Stimulated activated CD4-positive, alpha-beta T cell treated with anti-CD3 and anti-CD28 coated beads, Interleukin-12 subunit alpha, Interleukin-12 subunit beta, amount 100 ng/mL, for 48 hours (primary cell): ENCODE measurements at regions not wholly inside any gene's neighbourhood (a gene's known extent, or its start where the extent isn't known, plus 50 kb on each side); places are given as distances from the start of the nearest gene placed in this dataset.

Source experiments
- DNase-seq, 3 donors: peaks; one replicate each; pipeline ENCODE4 v3.0.0-alpha.2; 2020; ENCODE audit warnings: low read depth in 2 of 3, low spot score in 1 of 3

DNA sequence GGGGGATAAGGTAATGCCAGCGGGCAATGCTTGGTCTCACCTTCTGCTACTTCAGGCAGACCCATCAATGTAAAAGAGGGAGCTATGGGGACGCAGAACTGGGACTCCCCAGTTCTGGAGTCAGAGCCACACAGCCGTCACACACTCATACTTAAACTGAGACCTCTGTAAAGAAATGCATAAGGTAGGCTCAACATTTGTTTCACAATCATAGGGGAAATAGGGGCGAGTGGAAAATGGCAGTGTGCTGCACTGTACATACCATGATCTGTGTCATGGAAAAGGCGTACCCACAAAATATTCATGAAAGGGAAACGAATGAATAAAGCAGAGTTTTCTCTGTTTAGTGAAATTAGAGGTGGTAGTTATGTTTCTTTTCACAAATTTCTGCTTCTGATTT lies 318.0 kb upstream of the NPVF start:
- DNase-seq, result no peak

DNA sequence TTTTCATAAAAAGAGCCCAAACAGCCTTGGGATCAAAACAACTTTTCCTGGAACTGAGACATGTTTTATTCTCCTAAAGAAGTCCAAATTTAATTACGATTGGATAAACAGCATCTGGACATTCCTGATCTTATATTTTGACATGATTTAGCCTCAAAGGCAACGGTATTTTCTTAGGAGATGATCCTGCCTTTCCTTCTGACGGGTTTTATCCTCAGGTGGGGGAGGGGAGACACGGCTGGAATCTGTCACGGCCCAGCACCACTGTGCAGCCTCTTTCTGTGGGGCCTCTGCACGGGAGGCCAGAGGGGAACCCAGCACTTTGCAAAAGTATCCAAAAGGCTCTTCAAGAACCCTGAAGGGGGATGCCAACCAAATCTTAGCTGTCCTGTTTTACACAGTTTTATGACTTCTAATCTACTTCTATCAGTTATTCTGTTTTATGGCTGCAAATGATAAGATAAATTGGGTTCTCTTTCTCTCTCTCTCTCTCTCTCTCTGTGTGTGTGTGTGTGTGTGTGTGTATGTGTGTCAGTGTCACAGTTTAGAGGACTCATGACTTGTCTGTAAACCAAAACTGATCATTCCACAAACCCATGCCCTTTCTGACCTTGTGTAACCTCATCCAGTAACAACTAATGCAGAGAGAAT lies 321.1 kb upstream of the NPVF start:
- DNase-seq, result no peak

DNA sequence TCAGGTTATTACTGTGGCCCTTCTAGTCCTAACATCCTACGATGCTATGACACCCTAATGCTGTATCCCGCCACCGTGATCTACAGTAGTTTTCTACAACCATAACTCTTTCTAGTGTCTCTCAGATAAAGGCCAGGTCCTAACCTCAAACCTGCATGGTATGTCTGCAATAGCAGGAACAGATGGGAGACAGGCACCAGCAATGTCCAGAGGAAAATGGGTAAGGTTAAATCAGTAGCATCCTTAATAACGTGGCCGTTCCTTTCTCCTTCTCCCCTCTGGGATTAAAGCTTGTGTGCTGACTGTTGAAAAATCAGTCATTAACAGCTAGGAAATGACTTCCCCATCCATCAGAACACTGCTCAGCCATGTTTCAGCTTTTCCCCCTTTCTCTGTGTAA lies 321.9 kb upstream of the NPVF start:
- no peak for DNase-seq

DNA sequence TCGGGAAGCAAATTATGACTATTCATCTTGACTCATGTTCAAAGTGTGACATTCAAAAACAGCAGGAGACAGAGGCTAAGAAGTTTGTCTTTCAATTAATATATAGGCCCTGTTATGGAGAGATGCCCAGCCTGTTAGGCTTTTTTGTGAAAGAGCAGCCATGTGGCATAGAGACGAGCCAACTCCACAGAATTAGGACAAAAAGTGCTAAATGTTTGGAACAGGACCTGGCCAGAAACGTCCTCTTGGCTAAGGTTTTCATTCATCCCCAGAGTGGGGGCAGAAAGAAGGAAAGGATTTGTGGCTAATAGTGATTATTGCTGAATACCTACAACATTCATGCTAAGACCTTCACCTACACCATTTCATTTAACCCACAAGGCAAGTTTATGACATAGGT lies 324.7 kb upstream of the NPVF start:
- no peak for DNase-seq

DNA sequence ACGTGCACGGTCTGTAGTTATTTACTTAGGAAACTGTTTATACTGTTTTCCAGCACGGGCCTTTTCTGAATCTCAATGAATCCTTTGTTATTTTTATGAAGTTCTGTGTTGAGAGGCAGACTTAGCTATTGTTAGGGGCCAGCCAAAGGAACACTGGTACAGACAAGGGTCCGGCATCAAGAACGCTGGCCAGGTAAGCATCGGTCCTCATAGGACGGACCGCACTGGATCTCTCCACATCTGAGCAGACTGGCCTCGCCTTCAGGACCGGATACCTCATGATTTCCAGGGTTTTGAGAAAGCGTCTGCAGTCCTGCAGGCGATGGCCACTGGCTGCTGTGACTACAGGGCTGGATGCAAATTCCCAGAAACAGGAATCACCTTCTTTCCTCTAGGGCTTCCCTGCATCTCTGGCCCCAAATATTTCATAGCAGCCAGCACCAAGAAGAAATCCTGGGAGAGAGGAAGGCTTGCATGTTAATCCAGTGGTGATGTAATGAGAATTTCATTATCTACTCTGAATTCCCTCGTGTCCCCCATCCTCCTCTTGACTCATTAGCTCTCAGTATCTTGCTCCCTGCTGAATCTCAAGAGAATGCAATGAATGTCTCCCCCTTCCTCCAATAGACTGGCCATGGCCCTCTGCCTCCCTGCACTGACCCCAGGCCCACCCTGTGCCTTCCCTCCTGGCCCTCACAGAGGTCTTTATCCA lies 325.4 kb upstream of the NPVF start:
- DNase-seq, result no peak

DNA sequence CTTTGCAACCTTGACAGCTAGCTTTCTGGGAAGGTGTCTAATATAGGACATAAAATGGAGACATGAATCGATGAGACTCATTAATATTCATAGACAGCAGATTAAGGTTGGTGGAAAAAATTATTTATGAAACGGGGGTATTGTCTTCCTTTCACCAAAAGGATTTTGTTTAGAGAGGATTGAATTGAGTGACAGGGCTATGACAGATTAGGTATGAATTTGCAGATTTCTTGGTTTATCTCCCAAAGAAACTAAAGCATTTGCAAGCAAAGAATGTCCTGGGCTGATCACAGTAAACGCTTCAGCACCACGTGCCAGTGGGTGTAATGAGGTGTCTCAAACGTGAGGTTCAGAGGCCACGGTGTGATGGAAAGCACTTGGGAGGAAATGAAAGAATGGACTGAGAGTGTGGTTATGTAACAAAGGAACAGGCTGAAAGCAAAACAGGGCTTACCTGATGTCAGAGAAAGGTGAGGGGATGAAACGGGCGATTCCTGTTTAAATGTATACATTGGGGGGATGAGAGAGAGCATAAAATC lies 329.2 kb upstream of the NPVF start:
- DNase-seq, result no peak

DNA sequence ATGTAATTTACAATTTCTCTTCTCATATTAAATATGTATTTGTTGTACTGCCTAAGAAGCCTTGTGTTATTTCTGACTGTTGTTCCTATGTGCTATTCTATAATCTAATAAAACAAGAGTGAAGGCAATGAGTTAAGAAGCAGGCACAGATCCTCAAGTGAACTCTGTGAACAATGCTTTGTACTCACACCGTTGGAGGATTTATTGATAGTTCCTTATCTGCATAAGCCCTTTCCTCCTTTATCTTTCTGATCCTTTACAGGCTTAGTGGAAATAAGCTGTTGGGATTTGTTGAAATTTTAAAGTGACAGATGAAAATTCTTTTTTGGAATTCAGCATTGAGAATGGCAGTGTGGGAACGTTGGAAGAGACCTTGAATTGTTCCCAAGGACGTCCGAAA lies 329.6 kb upstream of the NPVF start:
- DNase-seq, result no peak

DNA sequence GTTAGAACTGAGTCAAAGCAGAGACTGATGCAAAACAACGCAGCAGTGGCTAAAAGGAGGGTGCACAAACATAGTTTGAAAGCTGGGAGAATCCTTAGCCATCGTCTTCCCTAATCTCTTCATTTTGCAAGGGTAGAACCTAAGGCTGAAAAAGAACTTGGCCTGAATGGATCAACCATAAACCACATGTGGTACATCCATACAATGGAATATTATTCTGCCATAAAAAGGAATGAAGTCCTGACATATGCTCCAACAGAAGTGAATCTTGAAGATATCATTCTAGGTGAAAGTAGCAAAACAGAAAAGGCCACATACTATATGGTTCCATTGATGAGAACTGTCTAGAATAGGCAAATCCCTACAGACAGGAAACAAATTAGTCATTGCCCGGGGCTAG lies 330.3 kb upstream of the NPVF start:
- DNase-seq, result no peak

DNA sequence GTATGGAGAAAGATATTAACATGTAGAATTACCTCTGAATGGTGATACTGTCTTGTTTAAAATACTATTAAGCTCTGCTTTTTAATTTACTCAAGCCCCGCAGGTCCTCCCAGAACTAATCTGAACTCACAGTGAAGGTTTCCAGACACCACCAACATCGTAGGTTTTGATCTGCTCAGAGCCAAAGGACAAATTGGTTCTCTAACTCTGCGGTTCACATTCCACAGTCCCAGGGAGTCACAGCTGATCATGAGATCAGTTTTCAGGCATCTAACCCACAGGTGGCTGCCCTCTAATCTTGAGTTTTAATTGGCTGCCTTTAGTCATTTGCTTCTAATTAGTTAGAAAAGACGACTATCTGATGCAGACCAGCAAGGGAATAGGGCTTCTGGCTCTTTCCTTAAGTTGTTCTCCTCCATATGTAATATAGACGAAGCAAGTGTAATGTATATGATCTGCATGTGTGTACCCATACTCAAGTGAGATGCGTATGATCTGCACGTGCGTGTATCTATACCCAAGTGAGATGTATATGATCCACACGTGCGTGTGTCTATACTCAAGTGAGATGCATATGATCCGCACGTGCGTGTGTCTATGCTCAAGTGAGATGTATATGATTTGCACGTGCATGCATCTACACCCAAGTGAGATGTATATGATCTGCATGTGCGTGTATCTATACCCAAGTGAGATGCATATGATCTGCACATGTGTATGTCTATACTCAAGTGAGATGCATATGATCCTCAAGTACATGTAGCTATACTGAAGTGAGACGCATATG lies 331.5 kb upstream of the NPVF start:
- DNase-seq, result no peak

DNA sequence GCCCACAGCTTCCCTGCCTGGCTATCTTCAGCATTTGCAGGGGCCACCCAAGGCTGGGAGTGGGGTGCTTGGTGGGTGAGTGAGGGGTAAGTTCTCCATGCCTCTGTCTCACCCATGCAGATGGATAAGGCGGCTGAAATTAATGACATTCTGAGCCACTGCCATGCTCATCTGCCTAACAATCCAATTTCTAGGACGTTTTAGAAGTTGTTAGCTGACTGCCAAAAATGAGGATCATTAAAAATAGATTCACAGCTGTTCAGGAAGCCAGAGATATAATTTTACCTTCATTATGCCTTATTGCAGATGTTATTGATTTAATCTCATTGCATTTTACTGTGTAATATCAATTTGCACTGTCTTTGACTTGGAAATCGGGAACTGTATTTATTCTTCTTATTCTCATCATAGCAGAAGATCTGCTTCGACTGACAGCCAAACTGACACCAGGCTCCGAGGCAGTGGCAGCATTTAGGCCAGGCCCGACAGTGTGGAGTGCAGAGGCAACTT lies 334.4 kb upstream of the NPVF start:
- no peak for DNase-seq

DNA sequence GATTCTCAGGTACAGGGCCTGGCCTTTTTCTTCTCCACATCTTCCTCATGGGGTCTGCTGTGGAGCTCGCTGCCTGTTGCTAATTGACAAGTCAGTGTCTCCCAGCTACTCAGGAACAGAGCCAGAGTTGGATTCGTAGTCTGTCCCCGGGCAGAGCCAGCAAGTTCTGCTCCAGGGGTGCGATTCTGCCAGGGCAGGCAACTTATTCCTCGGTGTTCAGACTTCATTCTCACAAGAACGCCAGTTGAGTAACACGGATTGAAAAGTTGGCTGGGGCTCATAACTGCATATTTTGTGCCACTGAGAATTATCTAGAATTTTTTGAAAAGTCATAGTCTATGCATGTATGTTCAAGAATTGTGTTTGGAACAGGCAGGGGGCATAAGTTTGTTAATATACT lies 336.7 kb upstream of the NPVF start:
- DNase-seq, result no peak

DNA sequence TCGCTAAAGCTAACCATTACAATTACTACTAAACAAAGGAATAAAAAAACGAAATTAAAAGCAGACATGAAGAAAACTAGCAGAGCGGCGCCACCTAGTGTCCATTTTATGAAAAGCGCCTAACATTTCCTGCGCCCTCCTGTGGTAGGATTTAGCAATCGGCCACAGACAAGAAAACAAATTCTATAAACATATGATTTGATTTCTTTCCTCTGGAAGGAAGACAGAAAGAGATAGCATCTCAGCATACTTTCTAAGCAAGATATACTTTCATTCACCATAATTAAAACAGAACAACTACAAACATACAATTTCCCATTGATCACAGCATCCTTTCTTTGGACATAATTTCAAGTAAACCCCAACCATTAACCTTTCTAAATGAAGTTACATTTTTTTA lies 337.7 kb upstream of the NPVF start:
- DNase-seq, result peak; percentile 33 to 56 (median 36)

DNA sequence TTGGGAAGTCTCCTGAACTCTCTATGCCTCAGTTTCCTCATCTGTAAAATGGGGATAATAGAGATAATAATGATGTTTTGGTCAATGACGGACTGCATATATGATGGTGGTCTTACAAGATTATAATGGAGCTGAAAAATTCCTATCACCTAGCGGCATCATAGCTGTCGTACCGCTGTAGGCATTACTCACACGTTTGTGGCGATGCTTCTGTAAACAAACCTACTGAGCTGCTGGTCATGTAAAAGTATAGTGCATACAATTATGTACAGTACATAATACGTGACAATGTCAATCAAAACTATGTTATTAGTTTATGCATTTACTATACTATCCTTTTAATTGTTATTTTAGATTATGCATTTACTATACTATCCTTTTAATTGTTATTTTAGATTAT lies 339.1 kb upstream of the NPVF start:
- no peak for DNase-seq

DNA sequence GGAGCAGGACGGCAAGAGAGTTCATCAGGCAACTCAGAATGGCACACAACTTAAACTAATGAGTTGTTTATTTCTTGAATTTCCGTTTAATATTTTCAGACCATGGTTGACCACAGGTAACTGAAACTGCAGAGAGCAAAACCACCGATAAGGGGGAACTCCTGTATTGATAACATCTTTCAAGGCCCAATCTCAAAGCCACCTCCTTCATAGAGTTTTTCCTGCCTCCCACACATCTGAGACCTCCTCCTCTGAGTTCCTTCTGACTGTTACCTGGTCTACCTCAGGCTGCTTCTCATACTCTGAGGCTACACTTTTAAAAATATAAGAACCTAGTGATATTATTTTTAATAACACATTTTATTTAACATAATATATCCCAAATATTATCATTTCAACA lies 341.5 kb upstream of the NPVF start:
- DNase-seq, result no peak

DNA sequence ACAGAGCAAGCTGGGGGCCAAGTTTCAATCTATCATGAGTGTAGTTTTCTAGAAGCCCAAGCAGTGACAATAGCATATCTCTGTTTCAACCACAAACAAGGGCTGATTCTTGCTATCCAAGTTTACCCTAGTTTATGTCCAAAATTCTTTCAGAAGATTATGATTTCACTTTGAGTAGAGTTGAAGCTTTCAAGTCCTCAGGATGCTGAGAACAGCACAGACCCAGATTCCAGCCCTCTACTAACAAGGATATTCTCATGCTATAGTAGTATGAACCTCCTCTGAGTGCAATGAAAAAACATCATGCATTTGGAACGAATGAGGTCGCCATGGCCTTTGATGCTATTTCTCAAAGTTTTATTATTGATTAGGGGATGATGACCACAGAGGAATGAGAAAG lies 344.1 kb upstream of the NPVF start:
- no peak for DNase-seq

DNA sequence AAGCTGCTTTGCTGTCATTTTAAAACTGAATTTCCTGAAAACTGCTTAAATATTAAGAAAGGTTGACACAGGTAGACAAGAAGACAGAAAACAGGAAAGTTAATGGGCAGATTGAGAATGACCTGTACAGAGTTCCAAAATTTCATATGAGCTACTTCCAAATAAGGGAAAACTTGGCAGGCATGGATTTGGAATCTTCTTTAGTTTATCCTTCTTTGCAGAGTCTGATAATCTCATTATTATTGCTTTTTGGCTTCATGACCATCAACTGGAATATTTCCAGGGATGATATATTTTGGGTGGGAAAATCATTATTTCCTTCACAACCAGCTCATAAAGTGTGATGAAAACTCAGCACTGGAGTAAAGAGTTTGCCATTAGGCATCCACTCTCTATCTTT lies 346.5 kb upstream of the NPVF start:
- no peak for DNase-seq

DNA sequence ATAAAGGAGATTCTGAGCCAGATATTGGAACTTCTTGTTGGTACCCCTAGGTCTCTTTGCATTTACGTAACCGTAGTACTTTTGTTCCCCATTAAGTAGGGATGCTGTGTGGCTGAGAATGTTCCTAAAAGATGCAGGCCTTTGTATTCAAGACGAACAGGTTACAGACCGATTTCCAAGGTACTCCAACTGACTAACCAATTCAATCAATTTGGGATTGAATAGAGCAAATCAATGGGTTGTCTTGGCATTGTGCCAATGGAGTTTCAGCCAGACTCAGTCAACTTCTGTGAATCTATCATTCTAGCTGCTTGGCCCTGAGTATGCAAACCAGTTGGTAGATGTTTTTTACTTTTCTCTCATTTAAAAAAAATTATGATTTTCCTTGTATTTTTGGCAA lies 347.3 kb upstream of the NPVF start:
- DNase-seq, result no peak

DNA sequence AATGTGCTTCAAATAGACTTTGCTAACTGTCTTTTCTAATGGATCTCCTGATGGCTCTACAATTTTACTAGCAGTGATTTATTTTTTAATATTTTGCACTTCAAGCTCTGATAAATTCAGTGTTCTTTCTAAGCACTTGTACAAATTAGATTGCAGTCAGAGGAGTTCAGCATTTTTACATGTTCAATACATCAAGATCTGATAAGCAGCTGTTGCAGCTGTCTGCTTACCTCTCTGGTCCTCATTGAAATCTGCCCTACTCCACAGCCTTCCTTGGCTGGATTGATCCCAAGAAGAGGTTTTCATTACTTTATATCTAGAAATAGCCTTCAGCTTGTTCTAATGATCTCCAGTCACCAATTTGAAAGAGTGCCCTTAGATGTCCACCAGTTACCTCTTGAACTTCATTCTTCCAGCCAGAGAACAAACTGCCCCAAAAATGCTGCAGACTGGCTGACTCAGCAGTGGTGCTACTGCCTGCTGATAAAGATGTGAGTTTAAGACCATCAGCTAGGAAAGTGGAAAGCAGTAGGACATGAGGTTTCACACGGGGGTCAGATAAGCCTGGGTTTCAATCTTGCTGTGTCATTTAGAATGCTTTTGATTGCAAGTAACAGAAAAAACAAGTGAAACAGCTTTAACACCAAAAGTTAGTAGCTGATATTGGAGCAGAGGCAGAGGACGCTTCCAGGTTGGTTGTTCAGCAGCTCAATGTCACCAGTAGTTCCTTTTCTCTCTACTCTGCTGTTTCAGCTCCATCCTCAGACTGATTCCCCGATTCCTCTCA lies 350.9 kb upstream of the NPVF start:
- DNase-seq, result no peak

DNA sequence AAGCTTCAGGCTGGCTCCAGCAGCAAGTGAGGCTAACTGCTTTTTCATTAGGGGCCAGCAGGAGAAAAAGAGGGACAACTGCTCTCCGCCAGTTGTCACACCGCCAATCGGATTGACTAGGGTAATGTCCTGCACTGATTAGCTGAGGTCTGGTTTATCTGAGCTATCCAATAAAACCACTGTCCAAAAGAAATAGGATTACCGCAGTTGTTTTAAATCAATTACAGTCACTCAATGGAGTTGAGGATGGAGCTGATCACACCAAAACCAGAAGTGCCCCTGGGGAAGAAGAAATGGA lies 351.4 kb upstream of the NPVF start:
- no peak for DNase-seq

DNA sequence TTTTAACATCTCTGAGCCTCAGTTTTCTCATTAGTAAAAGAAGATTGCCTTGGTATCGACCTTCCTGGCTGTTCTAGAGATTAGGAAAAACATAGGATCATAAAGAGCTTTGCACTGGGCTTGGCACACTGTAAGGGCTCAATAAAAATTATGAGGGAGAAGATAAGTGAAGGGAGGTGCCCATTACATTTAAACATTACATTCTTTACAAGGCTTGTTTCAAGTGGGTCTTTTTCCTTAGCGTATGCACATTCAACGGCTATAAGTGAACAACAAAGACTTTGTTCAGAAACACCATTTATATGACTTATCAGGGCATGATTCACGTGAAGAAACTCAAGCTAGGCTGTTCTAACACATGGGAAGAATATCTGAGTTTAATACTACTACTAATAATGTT lies 351.9 kb upstream of the NPVF start:
- DNase-seq, result no peak

DNA sequence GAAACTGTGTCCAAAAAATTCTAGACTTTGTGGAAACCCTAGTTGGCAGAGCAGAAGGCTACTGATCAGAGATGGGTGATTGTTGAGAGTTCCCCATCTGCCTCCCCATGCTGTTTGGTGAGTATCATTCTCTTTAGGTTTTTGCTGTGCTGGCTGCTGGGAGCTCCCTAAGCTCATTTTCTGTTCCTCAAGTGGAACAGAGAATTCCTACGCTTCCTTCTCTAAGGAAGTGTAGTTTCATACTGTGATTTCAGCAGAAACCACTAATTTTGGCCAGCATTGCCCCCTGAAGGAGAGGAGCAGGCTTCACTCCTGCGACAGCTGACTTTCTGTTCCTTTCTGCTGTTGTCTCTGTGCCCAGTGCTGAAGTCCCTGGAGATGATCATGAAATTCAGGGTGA lies 355.3 kb upstream of the NPVF start:
- DNase-seq, result no peak
